Neural cell (in vitro differentiated cells): ENCODE measurements at regions not wholly inside any gene's neighbourhood (a gene's known extent, or its start where the extent isn't known, plus 50 kb on each side); places are given as distances from the start of the nearest gene placed in this dataset.

Experiments
- EP300 ChIP-seq: fragments of 450-650 bp; conservative IDR thresholded peaks from 2 replicates; pipeline ENCODE4 v1.6.1; 2014; ENCODE audit warnings: antibody characterized with exemption, mild to moderate bottlenecking, moderate library complexity; ENCODE audit not compliant: poor library complexity, severe bottlenecking
- EZH2 ChIP-seq: fragments of 200-600, 300-800 bp; shearing (Covaris generic), sonication (generic); IDR thresholded peaks from 2 replicates; pipeline ENCODE4 v1.6.1; 2014; ENCODE audit warnings: antibody characterized with exemption, low read length, borderline replicate concordance, mild to moderate bottlenecking; ENCODE audit not compliant: insufficient read depth, poor library complexity, severe bottlenecking
- POLR2AphosphoS5 ChIP-seq: IDR thresholded peaks from 2 replicates; pipeline ENCODE4 v1.6.1; 2012
- RAD21 ChIP-seq: fragments of 450-650 bp; conservative IDR thresholded peaks from 2 replicates; pipeline ENCODE4 v1.6.1; 2014; ENCODE audit warnings: antibody characterized with exemption, mild to moderate bottlenecking, moderate library complexity
- TAF1 ChIP-seq: IDR thresholded peaks from 2 replicates; pipeline ENCODE4 v1.6.1; 2012; ENCODE audit warnings: low read depth
- TF ChIP-seq, protein P1 (sequence below): fragments of 450-650 bp; IDR thresholded peaks from 2 replicates; pipeline ENCODE4 v1.5.1; 2014; ENCODE audit warnings: antibody characterized with exemption, mild to moderate bottlenecking, moderate library complexity; ENCODE audit not compliant: poor library complexity, severe bottlenecking
- TF ChIP-seq, protein P2 (sequence below): IDR thresholded peaks from 2 replicates; pipeline ENCODE4 v1.6.1; 2012; ENCODE audit warnings: borderline replicate concordance

DNA sequence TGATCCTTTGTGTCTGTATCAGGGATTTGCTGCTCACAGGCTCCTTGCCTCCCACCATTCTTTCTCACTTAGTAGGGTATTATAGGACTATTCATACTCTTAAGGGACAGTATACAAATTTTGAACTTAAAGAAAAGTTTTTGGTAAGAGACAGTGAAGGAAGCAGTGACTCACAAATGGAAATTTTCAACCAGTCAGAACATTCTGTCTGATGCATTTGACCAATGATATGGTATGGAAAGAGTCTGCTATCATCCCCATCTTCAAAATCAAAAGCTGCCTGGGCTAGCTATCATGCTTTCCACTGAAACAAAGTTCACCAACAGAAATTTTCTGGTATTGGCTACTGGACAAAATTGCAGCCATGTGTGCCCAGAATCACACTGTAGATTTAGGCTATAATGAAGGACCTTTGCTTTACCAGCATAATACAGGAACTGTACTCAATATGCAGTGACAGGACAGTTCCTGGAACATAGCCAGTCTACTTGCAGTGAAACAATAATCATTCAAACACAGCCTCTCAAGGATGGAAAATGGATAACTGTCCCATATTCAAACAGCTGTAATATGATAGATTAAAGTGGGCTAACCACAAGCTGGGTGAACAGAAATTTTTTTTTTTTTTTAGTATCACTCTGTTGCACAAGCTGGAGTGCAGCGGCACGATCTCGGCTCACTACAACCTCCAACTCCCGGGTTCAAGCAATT lies 109.0 kb upstream of the ACSL4 start:
- TF ChIP-seq EP300 (no peak), POLR2AphosphoS5 (no peak), RAD21 (no peak), EZH2 (no peak), TAF1 (no peak)
- TF ChIP-seq, protein P1, sequence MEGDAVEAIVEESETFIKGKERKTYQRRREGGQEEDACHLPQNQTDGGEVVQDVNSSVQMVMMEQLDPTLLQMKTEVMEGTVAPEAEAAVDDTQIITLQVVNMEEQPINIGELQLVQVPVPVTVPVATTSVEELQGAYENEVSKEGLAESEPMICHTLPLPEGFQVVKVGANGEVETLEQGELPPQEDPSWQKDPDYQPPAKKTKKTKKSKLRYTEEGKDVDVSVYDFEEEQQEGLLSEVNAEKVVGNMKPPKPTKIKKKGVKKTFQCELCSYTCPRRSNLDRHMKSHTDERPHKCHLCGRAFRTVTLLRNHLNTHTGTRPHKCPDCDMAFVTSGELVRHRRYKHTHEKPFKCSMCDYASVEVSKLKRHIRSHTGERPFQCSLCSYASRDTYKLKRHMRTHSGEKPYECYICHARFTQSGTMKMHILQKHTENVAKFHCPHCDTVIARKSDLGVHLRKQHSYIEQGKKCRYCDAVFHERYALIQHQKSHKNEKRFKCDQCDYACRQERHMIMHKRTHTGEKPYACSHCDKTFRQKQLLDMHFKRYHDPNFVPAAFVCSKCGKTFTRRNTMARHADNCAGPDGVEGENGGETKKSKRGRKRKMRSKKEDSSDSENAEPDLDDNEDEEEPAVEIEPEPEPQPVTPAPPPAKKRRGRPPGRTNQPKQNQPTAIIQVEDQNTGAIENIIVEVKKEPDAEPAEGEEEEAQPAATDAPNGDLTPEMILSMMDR: no peak
- TF ChIP-seq, protein P2, sequence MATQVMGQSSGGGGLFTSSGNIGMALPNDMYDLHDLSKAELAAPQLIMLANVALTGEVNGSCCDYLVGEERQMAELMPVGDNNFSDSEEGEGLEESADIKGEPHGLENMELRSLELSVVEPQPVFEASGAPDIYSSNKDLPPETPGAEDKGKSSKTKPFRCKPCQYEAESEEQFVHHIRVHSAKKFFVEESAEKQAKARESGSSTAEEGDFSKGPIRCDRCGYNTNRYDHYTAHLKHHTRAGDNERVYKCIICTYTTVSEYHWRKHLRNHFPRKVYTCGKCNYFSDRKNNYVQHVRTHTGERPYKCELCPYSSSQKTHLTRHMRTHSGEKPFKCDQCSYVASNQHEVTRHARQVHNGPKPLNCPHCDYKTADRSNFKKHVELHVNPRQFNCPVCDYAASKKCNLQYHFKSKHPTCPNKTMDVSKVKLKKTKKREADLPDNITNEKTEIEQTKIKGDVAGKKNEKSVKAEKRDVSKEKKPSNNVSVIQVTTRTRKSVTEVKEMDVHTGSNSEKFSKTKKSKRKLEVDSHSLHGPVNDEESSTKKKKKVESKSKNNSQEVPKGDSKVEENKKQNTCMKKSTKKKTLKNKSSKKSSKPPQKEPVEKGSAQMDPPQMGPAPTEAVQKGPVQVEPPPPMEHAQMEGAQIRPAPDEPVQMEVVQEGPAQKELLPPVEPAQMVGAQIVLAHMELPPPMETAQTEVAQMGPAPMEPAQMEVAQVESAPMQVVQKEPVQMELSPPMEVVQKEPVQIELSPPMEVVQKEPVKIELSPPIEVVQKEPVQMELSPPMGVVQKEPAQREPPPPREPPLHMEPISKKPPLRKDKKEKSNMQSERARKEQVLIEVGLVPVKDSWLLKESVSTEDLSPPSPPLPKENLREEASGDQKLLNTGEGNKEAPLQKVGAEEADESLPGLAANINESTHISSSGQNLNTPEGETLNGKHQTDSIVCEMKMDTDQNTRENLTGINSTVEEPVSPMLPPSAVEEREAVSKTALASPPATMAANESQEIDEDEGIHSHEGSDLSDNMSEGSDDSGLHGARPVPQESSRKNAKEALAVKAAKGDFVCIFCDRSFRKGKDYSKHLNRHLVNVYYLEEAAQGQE: no peak
